Mammary epithelial cell (primary cell): ENCODE measurements at regions not wholly inside any gene's neighbourhood (a gene's known extent, or its start where the extent isn't known, plus 50 kb on each side); places are given as distances from the start of the nearest gene placed in this dataset.

Experiments used
- EZH2 ChIP-seq: IDR thresholded peaks from 2 replicates; pipeline ENCODE4 v1.6.1; 2012; ENCODE audit warnings: low read length, inconsistent platforms, borderline replicate concordance
- TF ChIP-seq, protein P1 (sequence below), 2 donors: IDR thresholded peaks in 1 of 2; conservative IDR thresholded peaks in 1 of 2; 2 replicates each; pipeline ENCODE4 v1.5.1; 2011 to 2012; ENCODE audit warnings: inconsistent platforms in 2 of 2, low read length in 2 of 2, mild to moderate bottlenecking in 2 of 2, control low read depth in 1 of 2, low read depth in 1 of 2; ENCODE audit not compliant: insufficient read depth in 1 of 2; ENCODE audit errors: extremely low read depth in 1 of 2

DNA sequence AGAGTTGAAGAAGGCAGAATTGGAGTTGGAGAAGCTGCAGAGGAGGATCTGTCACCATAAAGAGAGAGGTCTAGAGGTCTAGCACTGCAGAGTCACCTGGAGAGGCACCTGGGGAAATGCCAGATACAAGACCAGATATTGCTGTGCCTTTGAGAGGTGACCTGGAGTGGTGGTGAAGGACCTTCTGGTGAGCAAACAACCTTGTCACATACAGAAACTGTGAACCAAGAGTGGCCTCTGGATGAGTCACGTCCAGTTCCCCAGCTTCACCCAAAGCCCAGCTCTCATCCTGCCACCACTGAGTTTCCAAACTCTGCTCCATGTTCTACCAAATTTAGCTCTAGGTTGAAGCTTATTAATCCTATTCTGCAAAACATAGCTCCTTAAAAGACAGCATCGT, 131.1 kb upstream of the FBXL7 start:
- TF ChIP-seq, protein P1, sequence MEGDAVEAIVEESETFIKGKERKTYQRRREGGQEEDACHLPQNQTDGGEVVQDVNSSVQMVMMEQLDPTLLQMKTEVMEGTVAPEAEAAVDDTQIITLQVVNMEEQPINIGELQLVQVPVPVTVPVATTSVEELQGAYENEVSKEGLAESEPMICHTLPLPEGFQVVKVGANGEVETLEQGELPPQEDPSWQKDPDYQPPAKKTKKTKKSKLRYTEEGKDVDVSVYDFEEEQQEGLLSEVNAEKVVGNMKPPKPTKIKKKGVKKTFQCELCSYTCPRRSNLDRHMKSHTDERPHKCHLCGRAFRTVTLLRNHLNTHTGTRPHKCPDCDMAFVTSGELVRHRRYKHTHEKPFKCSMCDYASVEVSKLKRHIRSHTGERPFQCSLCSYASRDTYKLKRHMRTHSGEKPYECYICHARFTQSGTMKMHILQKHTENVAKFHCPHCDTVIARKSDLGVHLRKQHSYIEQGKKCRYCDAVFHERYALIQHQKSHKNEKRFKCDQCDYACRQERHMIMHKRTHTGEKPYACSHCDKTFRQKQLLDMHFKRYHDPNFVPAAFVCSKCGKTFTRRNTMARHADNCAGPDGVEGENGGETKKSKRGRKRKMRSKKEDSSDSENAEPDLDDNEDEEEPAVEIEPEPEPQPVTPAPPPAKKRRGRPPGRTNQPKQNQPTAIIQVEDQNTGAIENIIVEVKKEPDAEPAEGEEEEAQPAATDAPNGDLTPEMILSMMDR (conservative IDR thresholded peaks at IDR 0.05 in 1 of 2, IDR thresholded peaks at IDR 0.05 in 1 of 2; ENCODE audit: extremely low read depth in 1 of 2, insufficient read depth in 1 of 2, low read depth in 1 of 2, low read length in 2 of 2): no peak
- TF ChIP-seq EZH2: no peak
